ENCODE measurements at regions not wholly inside any gene's neighbourhood (a gene's known extent, or its start where the extent isn't known, plus 50 kb on each side); places are given as distances from the start of the nearest gene placed in this dataset.

GRCh38 chr9:107170801-107171200 lies 112.3 kb upstream of the RAD23B start:
- no peaks in the 10 kb centered on the region for H3K4me1 ChIP-seq (ENCODE audit: control insufficient read depth, insufficient read depth, low read length)
- no peak overlapping the region for H3K4me2 ChIP-seq (ENCODE audit: low read depth, low read length)
- no CpG with 5 or more reads among the region's 5 CpGs for WGBS, 2 experiments (ENCODE audit: extremely low coverage in 2 of 2, insufficient read length in 1 of 2)
- CTCF ChIA-PET: interaction anchor here (0.6 to 1.5 kb wide), 2 partner anchors 1136 to 1289 kb away, joined by 3 to 5 read pairs; no protein-coding TSS in a partner anchor
- H3K27ac ChIP-seq (ENCODE audit: insufficient read depth, low read length): no peak overlapping the region
- no peak overlapping the region for H4K5ac ChIP-seq (ENCODE audit: low read depth, low read length)
- no peak overlapping the region for H2BK5ac ChIP-seq (ENCODE audit: low read depth, low read length, poor library complexity, severe bottlenecking)
- dilution Hi-C loops (cut with HindIII; ENCODE audit: low sequenced_read_pairs, unreplicated experiment): no loop called here
- in situ Hi-C loops (cut with MboI; ENCODE audit: low sequenced_read_pairs): loop anchor here (25.0 kb wide), 1 partner anchor 1334 kb away; no protein-coding TSS in a partner anchor
- H2BK15ac ChIP-seq (ENCODE audit: low read depth, low read length): no peak overlapping the region
- POLR2A ChIA-PET (ENCODE audit: unreplicated experiment): no interaction called here
- no peak overlapping the region for H2BK20ac ChIP-seq (ENCODE audit: low read depth, low read length)
- peaks cover 5% of the 10 kb centered on the region for H3K27me3 ChIP-seq (ENCODE audit: control insufficient read depth, insufficient read depth, low read length)
- H4K8ac ChIP-seq (ENCODE audit: low read depth in 2 of 2, low read length in 2 of 2): no peak overlapping the region
- no peak overlapping the region for H4K91ac ChIP-seq (ENCODE audit: insufficient read depth, low read depth, low read length)
- intact Hi-C loops (cut with micrococcal nuclease): loop anchor here (5.0 kb wide), 2 partner anchors 112 to 308 kb away; partner anchors contain the start of genes RAD23B and ZNF462
- DNase-seq (no peak), ATAC-seq (ENCODE audit: low read depth) (no peak)
- H3K56ac ChIP-seq (ENCODE audit: extremely low read depth, insufficient read depth, low read length): no peak overlapping the region
- no peak overlapping the region for H3K9ac ChIP-seq (ENCODE audit: low read depth, low read length)
- no peak overlapping the region for H2AK5ac ChIP-seq (ENCODE audit: low read depth, low read length)
- TF ChIP-seq, protein P1, sequence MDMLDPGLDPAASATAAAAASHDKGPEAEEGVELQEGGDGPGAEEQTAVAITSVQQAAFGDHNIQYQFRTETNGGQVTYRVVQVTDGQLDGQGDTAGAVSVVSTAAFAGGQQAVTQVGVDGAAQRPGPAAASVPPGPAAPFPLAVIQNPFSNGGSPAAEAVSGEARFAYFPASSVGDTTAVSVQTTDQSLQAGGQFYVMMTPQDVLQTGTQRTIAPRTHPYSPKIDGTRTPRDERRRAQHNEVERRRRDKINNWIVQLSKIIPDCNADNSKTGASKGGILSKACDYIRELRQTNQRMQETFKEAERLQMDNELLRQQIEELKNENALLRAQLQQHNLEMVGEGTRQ (IDR thresholded peaks at IDR 0.05; ENCODE audit: low read depth, low read length): no peak
- TF ChIP-seq MXI1 (IDR thresholded peaks at IDR 0.05; ENCODE audit: borderline replicate concordance, low read depth, low read length): no peak
- BruUV-seq (replicated peaks): no TSS peak
- no peak overlapping the region for H3K23ac ChIP-seq (ENCODE audit: low read depth, low read length)
- H3K79me1 ChIP-seq (ENCODE audit: low read depth in 1 of 2, low read length in 2 of 2): no peaks in the 10 kb centered on the region
- no peak overlapping the region for H3K18ac ChIP-seq (ENCODE audit: low read depth, low read length)
- no peak overlapping the region for H3K4me3 ChIP-seq (ENCODE audit: insufficient read depth, low read depth, low read length)
- no peak overlapping the region for H2AFZ ChIP-seq (replicated peaks; ENCODE audit: low read length, poor library complexity)
- no peak overlapping the region for H3K4ac ChIP-seq (ENCODE audit: low read depth, low read length)
- H4K20me1 ChIP-seq (ENCODE audit: insufficient read depth, low read length): no peaks in the 10 kb centered on the region
- no peaks in the 10 kb centered on the region for H3K9me3 ChIP-seq (ENCODE audit: control insufficient read depth, insufficient read depth, low read length)
- H3K9me1 ChIP-seq (ENCODE audit: insufficient read depth, low read length): no peaks in the 10 kb centered on the region
- no peak overlapping the region for H2BK120ac ChIP-seq (ENCODE audit: low read depth, low read length)
- H3K36me3 ChIP-seq (ENCODE audit: control insufficient read depth, insufficient read depth, low read length): no peaks in the 10 kb centered on the region
- H3K14ac ChIP-seq (replicated peaks; ENCODE audit: low read depth, low read length): no peak overlapping the region
- no peak overlapping the region for H2AK9ac ChIP-seq (replicated peaks; ENCODE audit: low read depth, low read length, poor library complexity)
